ENCODE measurements at regions not wholly inside any gene's neighbourhood (a gene's known extent, or its start where the extent isn't known, plus 50 kb on each side); places are given as distances from the start of the nearest gene placed in this dataset.

DNA sequence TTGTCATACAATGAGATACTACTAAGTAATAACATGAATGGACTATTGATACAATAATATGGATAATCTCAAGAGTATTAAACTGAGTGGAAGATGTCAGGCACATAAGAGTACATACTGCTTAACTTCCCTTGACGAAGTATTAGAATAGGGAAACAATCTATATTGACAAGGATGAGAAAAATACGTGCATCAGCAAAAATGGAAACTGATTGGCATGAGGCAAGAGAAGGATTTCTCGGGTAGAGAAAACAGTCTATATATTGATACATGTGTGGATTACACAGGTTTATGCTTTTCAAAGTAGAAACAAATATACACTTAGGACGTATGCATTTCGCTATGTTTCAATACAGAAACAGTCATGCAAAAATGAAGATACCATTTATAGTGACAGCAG lies 57.4 kb downstream of the PRR20E start:
- H3K27me3 ChIP-seq (replicated peaks in 1 of 4; ENCODE audit: control extremely low read depth in 1 of 4, control insufficient read depth in 3 of 4, insufficient read depth in 4 of 4, low read length in 3 of 4), result no peaks in the 10 kb centered on the region
- H3K4me3 ChIP-seq (ENCODE audit: control extremely low read depth in 1 of 5, extremely low read depth in 1 of 5, insufficient read depth in 1 of 5, low read depth in 2 of 5, low read length in 4 of 5), result no peak overlapping the region
- no peak overlapping the region for H3K9ac ChIP-seq (ENCODE audit: low read length)
- no peak overlapping the region for H3K27ac ChIP-seq (ENCODE audit: low read length in 2 of 2)
- no peaks in the 10 kb centered on the region for H3K4me1 ChIP-seq (ENCODE audit: control insufficient read depth in 2 of 2, insufficient read depth in 2 of 2, low read length in 2 of 2)
- no peaks in the 10 kb centered on the region for H3K4me1 Mint-ChIP-seq
- H3K4me2 ChIP-seq (replicated peaks; ENCODE audit: low read depth, low read length, poor library complexity, severe bottlenecking), result no peak overlapping the region
- DNase-seq, result no peak
- no peaks in the 10 kb centered on the region for H3K27me3 Mint-ChIP-seq
- H3K79me2 ChIP-seq (ENCODE audit: control insufficient read depth, insufficient read depth, low read length), result no peaks in the 10 kb centered on the region
- no peaks in the 10 kb centered on the region for H3K9me3 Mint-ChIP-seq (ENCODE audit: insufficient read depth)
- no peaks in the 10 kb centered on the region for H3K36me3 ChIP-seq (replicated peaks in 1 of 2; ENCODE audit: control extremely low read depth in 1 of 2, control insufficient read depth in 1 of 2, extremely low read depth in 1 of 2, insufficient read depth in 2 of 2, low read length in 1 of 2)
- no peak for ATAC-seq (ENCODE audit: low read depth)
- peaks cover 0 to 3% (median 2%) of the 10 kb centered on the region in 3 donors for H3K9me3 ChIP-seq (ENCODE audit: control extremely low read depth in 1 of 3, control insufficient read depth in 2 of 3, insufficient read depth in 1 of 3, low read length in 2 of 3)
- intact Hi-C loops (cut with micrococcal nuclease), result no loop called here
- ChIA-PET CTCF (no interaction called here), POLR2A (no interaction called here)
- H2AFZ ChIP-seq (ENCODE audit: insufficient read depth, low read depth, low read length, poor library complexity, severe bottlenecking), result no peak overlapping the region
- no CpG with 5 or more reads among the region's 5 CpGs for WGBS (ENCODE audit: insufficient coverage)
- H3K4me3 Mint-ChIP-seq, result no peak overlapping the region
- no peak for TF ChIP-seq EZH2 (IDR thresholded peaks at IDR 0.05; ENCODE audit: borderline replicate concordance, insufficient read depth, low read depth, low read length, poor library complexity, severe bottlenecking)
- TF ChIP-seq, protein P1, sequence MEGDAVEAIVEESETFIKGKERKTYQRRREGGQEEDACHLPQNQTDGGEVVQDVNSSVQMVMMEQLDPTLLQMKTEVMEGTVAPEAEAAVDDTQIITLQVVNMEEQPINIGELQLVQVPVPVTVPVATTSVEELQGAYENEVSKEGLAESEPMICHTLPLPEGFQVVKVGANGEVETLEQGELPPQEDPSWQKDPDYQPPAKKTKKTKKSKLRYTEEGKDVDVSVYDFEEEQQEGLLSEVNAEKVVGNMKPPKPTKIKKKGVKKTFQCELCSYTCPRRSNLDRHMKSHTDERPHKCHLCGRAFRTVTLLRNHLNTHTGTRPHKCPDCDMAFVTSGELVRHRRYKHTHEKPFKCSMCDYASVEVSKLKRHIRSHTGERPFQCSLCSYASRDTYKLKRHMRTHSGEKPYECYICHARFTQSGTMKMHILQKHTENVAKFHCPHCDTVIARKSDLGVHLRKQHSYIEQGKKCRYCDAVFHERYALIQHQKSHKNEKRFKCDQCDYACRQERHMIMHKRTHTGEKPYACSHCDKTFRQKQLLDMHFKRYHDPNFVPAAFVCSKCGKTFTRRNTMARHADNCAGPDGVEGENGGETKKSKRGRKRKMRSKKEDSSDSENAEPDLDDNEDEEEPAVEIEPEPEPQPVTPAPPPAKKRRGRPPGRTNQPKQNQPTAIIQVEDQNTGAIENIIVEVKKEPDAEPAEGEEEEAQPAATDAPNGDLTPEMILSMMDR (IDR thresholded peaks at IDR 0.05), result no peak
- no peak overlapping the region for H3K27ac Mint-ChIP-seq
- H4K20me1 ChIP-seq (ENCODE audit: control insufficient read depth, insufficient read depth, low read length, poor library complexity, severe bottlenecking), result no peaks in the 10 kb centered on the region

GRCh38 chr13:57250472-57250871 lies 83.5 kb downstream of the PRR20E start:
- H3K4me2 ChIP-seq (replicated peaks; ENCODE audit: low read depth, low read length, poor library complexity, severe bottlenecking), result no peak overlapping the region
- no peak overlapping the region for H3K27ac ChIP-seq (ENCODE audit: low read length in 2 of 2)
- no peak overlapping the region for H3K4me3 Mint-ChIP-seq
- H3K36me3 ChIP-seq (replicated peaks in 1 of 2; ENCODE audit: control extremely low read depth in 1 of 2, control insufficient read depth in 1 of 2, extremely low read depth in 1 of 2, insufficient read depth in 2 of 2, low read length in 1 of 2), result no peaks in the 10 kb centered on the region
- H3K9me3 ChIP-seq (ENCODE audit: control extremely low read depth in 1 of 3, control insufficient read depth in 2 of 3, insufficient read depth in 1 of 3, low read length in 2 of 3), result no peaks in the 10 kb centered on the region
- no peaks in the 10 kb centered on the region for H3K4me1 Mint-ChIP-seq
- H3K4me1 ChIP-seq (ENCODE audit: control insufficient read depth in 2 of 2, insufficient read depth in 2 of 2, low read length in 2 of 2), result no peaks in the 10 kb centered on the region
- CTCF ChIA-PET, result no interaction called here
- no peaks in the 10 kb centered on the region for H3K79me2 ChIP-seq (ENCODE audit: control insufficient read depth, insufficient read depth, low read length)
- H3K27ac Mint-ChIP-seq, result no peak overlapping the region
- POLR2A ChIA-PET, result no interaction called here
- H3K27me3 ChIP-seq (replicated peaks in 1 of 4; ENCODE audit: control extremely low read depth in 1 of 4, control insufficient read depth in 3 of 4, insufficient read depth in 4 of 4, low read length in 3 of 4), result no peaks in the 10 kb centered on the region
- ATAC-seq (ENCODE audit: low read depth) (no peak), DNase-seq (no peak)
- intact Hi-C loops (cut with micrococcal nuclease), result no loop called here
- no peak overlapping the region for H3K4me3 ChIP-seq (ENCODE audit: control extremely low read depth in 1 of 5, extremely low read depth in 1 of 5, insufficient read depth in 1 of 5, low read depth in 2 of 5, low read length in 4 of 5)
- no peaks in the 10 kb centered on the region for H4K20me1 ChIP-seq (ENCODE audit: control insufficient read depth, insufficient read depth, low read length, poor library complexity, severe bottlenecking)
- no CpG with 5 or more reads among the region's 2 CpGs for WGBS (ENCODE audit: insufficient coverage)
- no peak for TF ChIP-seq EZH2 (IDR thresholded peaks at IDR 0.05; ENCODE audit: borderline replicate concordance, insufficient read depth, low read depth, low read length, poor library complexity, severe bottlenecking)
- TF ChIP-seq, protein P1 (IDR thresholded peaks at IDR 0.05), result no peak
- no peaks in the 10 kb centered on the region for H3K27me3 Mint-ChIP-seq
- no peak overlapping the region for H2AFZ ChIP-seq (ENCODE audit: insufficient read depth, low read depth, low read length, poor library complexity, severe bottlenecking)
- no peak overlapping the region for H3K9ac ChIP-seq (ENCODE audit: low read length)
- peaks cover 5% of the 10 kb centered on the region for H3K9me3 Mint-ChIP-seq (ENCODE audit: insufficient read depth)

Data from B cell (primary cell).